Activated T-cell treated with anti-CD3 and anti-CD28 coated beads, Interleukin-2, amount 50 U/mL, for 72 hours (primary cell): ENCODE measurements at regions not wholly inside any gene's neighbourhood (a gene's known extent, or its start where the extent isn't known, plus 50 kb on each side); places are given as distances from the start of the nearest gene placed in this dataset.
"Not testable (repeated sequence)": the region's sequence is repeated elsewhere in the genome, so short reads cannot be mapped to it uniquely, and the experiment has no call there.

Experiments used
- ATAC-seq, 2 donors: fragments of 150-1000 bp; cut with Tn5 transposase; replicated peaks in 1 of 2; 2 replicates each; pipeline ENCODE4 v1.10.0; 2021; ENCODE audit warnings: moderate library complexity in 2 of 2, mild to moderate bottlenecking in 1 of 2
- DNase-seq, 2 donors: peaks; one replicate each; pipeline ENCODE4 v3.0.0; 2021 to 2022; ENCODE audit warnings: mixed read lengths in 1 of 2
- H3K27ac Mint-ChIP-seq: one replicate; pipeline ENCODE4 v1.8.0; 2022; ENCODE audit warnings: mild to moderate bottlenecking, moderate library complexity, mixed read lengths
- H3K27me3 Mint-ChIP-seq: one replicate; pipeline ENCODE4 v1.8.0; 2022; ENCODE audit warnings: low read depth, mixed read lengths
- H3K36me3 Mint-ChIP-seq, 2 donors: one replicate each; pipeline ENCODE4 v1.8.0; 2022; ENCODE audit warnings: mixed read lengths in 2 of 2, mild to moderate bottlenecking in 1 of 2; ENCODE audit not compliant: insufficient read depth in 2 of 2
- H3K4me1 Mint-ChIP-seq: one replicate; pipeline ENCODE4 v1.8.0; 2022; ENCODE audit warnings: low read depth, mixed read lengths
- H3K4me3 Mint-ChIP-seq, 2 donors: one replicate each; pipeline ENCODE4 v1.8.0; 2022; ENCODE audit warnings: mild to moderate bottlenecking in 2 of 2, mixed read lengths in 2 of 2, moderate library complexity in 2 of 2
- H3K9me3 Mint-ChIP-seq, 2 donors: one replicate each; pipeline ENCODE4 v1.8.0; 2022; ENCODE audit warnings: mixed read lengths in 2 of 2

- not testable (repeated sequence) for H3K27me3 Mint-ChIP-seq, H3K4me3 Mint-ChIP-seq, H3K9me3 Mint-ChIP-seq, ATAC-seq, H3K27ac Mint-ChIP-seq, DNase-seq, H3K36me3 Mint-ChIP-seq
- peaks cover 18% of the 10 kb centered on the region for H3K4me1 Mint-ChIP-seq
Observed at GRCh38 chr1:121523112-121523511, 338.3 kb downstream of the SRGAP2C start.

DNA sequence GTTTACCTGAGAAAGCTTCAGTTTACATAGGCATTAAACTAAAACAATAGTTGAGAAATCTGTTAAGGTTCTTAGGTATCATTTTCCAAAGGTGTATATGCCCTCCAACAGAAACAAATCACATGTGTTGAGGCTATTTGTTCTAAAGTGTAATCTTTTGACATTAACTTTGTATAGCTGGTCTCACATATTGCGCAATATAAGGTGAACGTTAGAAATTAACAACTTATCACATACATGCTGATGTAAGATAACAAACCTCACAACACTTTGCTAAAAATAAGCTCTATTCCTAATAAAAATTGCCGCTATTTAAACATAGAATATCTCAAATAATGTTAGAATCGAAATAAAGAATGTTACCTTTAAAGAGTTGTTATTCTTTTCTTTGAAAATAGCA, 340.6 kb downstream of the SRGAP2C start:
- H3K4me1 Mint-ChIP-seq: peaks cover 17% of the 10 kb centered on the region
- H3K27ac Mint-ChIP-seq: no peak overlapping the region
- no peaks in the 10 kb centered on the region for H3K27me3 Mint-ChIP-seq
- DNase-seq (no peak), ATAC-seq (no peak)
- H3K36me3 Mint-ChIP-seq: peaks cover 0 to 2% of the 10 kb centered on the region in 2 donors
- H3K9me3 Mint-ChIP-seq: no peaks in the 10 kb centered on the region
- no peak overlapping the region for H3K4me3 Mint-ChIP-seq

DNA sequence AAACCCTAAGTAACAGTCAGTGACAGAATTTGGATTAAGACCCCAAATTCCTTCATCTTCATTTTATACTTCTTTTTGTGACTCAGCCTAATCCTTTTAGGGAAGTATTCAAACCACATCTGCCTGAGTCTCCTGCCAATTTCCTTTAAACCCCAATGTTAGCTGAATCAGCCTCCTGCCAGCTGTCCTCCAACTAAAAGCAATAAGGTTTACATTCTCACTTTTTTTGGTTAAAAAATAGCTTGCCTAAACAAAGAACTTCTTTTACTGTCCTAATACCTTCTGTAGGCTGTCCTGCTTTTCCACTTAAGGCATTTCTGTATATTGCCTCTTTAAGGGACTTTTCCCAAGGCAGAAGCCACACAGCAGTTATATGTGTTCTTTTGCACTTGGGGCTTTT, 344.2 kb downstream of the SRGAP2C start:
- peaks cover 18% of the 10 kb centered on the region for H3K4me1 Mint-ChIP-seq
- H3K4me3 Mint-ChIP-seq, H3K9me3 Mint-ChIP-seq, H3K27ac Mint-ChIP-seq, H3K27me3 Mint-ChIP-seq, DNase-seq, ATAC-seq, H3K36me3 Mint-ChIP-seq: not testable (repeated sequence)

- not testable (repeated sequence) for H3K27me3 Mint-ChIP-seq, H3K4me3 Mint-ChIP-seq, H3K9me3 Mint-ChIP-seq, DNase-seq, H3K36me3 Mint-ChIP-seq, ATAC-seq
- peak overlapping the region; percentile 86 for H3K27ac Mint-ChIP-seq
- peaks cover 18% of the 10 kb centered on the region for H3K4me1 Mint-ChIP-seq
Observed at GRCh38 chr1:121530026-121530425, 345.3 kb downstream of the SRGAP2C start.

- DNase-seq, H3K27me3 Mint-ChIP-seq, H3K9me3 Mint-ChIP-seq, H3K36me3 Mint-ChIP-seq, H3K4me3 Mint-ChIP-seq, ATAC-seq, H3K27ac Mint-ChIP-seq: not testable (repeated sequence)
- H3K4me1 Mint-ChIP-seq: peaks cover 18% of the 10 kb centered on the region
Observed at GRCh38 chr1:121531747-121532146, 347.0 kb downstream of the SRGAP2C start.

- not testable (repeated sequence) for H3K9me3 Mint-ChIP-seq, DNase-seq, H3K27ac Mint-ChIP-seq, H3K4me1 Mint-ChIP-seq, H3K36me3 Mint-ChIP-seq, H3K4me3 Mint-ChIP-seq, ATAC-seq, H3K27me3 Mint-ChIP-seq
Observed at GRCh38 chr1:121538148-121538547, 353.4 kb downstream of the SRGAP2C start.

DNA sequence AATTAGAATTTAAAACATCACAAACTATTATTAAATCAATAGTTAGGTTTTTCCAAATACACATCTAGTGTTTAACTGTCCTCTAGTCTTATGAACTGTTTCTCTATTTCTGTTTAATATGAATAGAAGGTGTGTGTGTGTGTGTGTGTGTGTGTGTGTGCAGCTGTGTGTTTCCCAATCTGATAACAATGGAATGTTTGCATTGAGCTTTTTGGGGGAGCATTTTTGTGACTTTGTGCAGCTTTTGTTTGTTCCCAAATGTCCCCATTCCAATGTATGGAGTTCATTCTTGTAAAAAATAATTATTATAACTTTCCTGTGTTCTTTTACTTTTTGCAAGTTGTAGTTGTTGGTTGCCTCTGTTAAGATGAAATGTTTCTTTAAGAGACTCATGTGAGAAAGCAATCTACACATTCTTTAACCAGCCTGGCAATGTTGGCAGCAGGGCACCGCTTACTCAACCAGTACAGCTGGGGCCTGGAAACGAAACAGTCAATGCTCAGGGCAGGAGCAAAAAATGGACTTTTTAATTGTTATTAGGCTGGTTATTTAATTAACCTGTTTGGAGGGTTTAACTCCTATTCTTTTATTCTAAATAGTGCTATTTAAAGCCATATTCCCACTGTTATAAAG, 354.3 kb downstream of the SRGAP2C start:
- Mint-ChIP-seq H3K4me1 (no peaks in the 10 kb centered on the region), H3K36me3 (no peaks in the 10 kb centered on the region), H3K27me3 (no peaks in the 10 kb centered on the region), H3K4me3 (no peak overlapping the region), H3K9me3 (no peaks in the 10 kb centered on the region), H3K27ac (no peak overlapping the region)
- DNase-seq (no peak), ATAC-seq (no peak)

DNA sequence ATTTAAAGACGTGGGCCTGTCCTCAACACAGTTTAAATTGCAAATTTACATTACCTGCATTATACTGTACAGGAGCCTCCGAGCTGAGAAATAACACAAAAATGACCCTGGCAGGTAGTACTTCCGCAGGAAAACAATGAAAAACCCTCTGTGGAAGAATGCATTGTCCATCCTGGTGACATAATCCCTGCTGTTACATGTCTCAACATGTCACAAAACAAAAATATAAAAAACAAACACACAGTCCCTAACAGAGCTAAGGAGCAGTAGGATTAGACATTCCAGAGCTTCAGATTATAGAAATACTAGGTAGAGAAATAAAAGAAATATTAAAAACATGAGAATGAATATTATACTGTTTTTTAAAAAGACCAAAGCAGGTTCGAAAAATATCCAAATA, 359.2 kb downstream of the SRGAP2C start:
- H3K27ac Mint-ChIP-seq, H3K4me3 Mint-ChIP-seq, DNase-seq, H3K36me3 Mint-ChIP-seq, H3K4me1 Mint-ChIP-seq, H3K27me3 Mint-ChIP-seq, H3K9me3 Mint-ChIP-seq, ATAC-seq: not testable (repeated sequence)

DNA sequence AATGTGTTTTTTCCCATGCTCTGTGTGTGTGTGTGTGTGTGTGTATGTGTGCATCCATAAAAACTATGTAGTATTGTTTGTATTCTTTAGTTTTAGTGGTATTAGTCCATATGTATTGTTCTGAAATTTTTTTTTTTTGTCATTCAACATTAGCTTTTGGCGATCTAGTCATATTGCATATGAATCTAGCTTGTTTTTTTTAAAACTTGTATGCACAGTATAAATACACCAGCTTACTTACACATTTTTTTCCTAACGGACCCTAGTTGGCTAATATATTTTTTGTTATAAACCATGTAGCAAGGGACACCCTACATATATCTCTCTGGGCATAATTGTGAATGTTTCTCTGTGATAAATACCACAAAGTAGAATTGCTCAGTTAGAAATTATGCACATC, 359.7 kb downstream of the SRGAP2C start:
- Mint-ChIP-seq H3K27ac (no peak overlapping the region), H3K4me3 (no peak overlapping the region), H3K27me3 (no peaks in the 10 kb centered on the region), H3K36me3 (no peaks in the 10 kb centered on the region), H3K9me3 (peaks cover 0 to 3% of the 10 kb centered on the region in 2 donors), H3K4me1 (no peaks in the 10 kb centered on the region)
- no peak for ATAC-seq
- no peak for DNase-seq

DNA sequence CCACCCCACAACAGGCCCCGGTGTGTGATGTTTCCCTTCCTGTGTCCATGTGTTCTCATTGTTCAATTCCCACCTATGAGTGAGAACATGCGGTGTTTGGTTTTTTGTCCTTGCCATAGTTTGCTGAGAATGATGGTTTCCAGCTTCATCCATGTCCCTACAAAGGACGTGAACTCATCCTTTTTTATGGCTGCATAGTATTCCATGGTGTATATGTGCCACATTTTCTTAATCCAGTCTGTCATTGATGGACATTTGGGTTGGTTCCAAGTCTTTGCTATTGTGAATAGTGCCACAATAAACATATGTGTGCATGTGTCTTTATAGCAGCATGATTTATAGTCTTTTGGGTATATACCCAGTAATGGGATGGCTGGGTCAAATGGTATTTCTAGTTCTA, 361.1 kb downstream of the SRGAP2C start:
- not testable (repeated sequence) for H3K27ac Mint-ChIP-seq, H3K27me3 Mint-ChIP-seq, H3K4me1 Mint-ChIP-seq, DNase-seq, H3K9me3 Mint-ChIP-seq, H3K4me3 Mint-ChIP-seq, H3K36me3 Mint-ChIP-seq, ATAC-seq

- Mint-ChIP-seq H3K9me3 (peaks cover 0 to 3% of the 10 kb centered on the region in 2 donors), H3K27ac (no peak overlapping the region), H3K27me3 (no peaks in the 10 kb centered on the region), H3K36me3 (no peaks in the 10 kb centered on the region), H3K4me1 (peaks cover 20% of the 10 kb centered on the region), H3K4me3 (no peak overlapping the region)
- DNase-seq (no peak), ATAC-seq (no peak)
Observed at GRCh38 chr1:121546830-121547591, 362.2 kb downstream of the SRGAP2C start.

DNA sequence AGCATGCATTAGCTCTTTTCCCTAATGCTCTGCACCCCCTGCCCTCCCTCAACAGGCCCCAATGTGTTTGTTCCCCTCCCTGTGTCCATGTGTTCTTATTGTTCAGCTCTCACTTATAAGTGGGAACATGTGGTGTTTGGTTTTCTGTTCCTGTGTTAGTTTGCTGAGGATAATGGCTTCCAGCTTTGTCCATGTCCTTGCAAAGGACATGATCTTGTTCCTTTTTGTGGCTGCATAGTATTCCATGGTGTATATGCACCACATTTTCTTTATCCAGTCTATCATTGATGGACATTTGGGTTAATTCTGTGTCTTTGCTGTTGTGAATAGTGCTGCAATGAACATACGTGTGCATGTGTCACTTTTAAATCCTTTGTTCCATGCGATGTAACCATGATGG, 363.0 kb downstream of the SRGAP2C start:
- not testable (repeated sequence) for H3K36me3 Mint-ChIP-seq, H3K27me3 Mint-ChIP-seq
- peaks cover 27% of the 10 kb centered on the region for H3K4me1 Mint-ChIP-seq

GRCh38 chr1:121550817-121551216, 366.0 kb downstream of the SRGAP2C start:
- not testable (repeated sequence) for H3K27me3 Mint-ChIP-seq, ATAC-seq, H3K36me3 Mint-ChIP-seq, H3K27ac Mint-ChIP-seq, DNase-seq, H3K9me3 Mint-ChIP-seq, H3K4me3 Mint-ChIP-seq
- H3K4me1 Mint-ChIP-seq: peaks cover 30% of the 10 kb centered on the region

More for the DNA sequence above, 363.0 kb downstream of the SRGAP2C start:
- H3K9me3 Mint-ChIP-seq, H3K27ac Mint-ChIP-seq, DNase-seq, H3K4me3 Mint-ChIP-seq, ATAC-seq: not testable (repeated sequence)

- not testable (repeated sequence) for DNase-seq, H3K36me3 Mint-ChIP-seq, H3K27ac Mint-ChIP-seq, ATAC-seq, H3K27me3 Mint-ChIP-seq, H3K9me3 Mint-ChIP-seq
- Mint-ChIP-seq H3K4me3 (peak overlapping the region in 1 of 2 donors; percentile 38), H3K4me1 (peaks cover 30% of the 10 kb centered on the region)
Observed at GRCh38 chr1:121551491-121551890, 366.7 kb downstream of the SRGAP2C start.
